ENCODE measurements at regions not wholly inside any gene's neighbourhood (a gene's known extent, or its start where the extent isn't known, plus 50 kb on each side); places are given as distances from the start of the nearest gene placed in this dataset.

DNA sequence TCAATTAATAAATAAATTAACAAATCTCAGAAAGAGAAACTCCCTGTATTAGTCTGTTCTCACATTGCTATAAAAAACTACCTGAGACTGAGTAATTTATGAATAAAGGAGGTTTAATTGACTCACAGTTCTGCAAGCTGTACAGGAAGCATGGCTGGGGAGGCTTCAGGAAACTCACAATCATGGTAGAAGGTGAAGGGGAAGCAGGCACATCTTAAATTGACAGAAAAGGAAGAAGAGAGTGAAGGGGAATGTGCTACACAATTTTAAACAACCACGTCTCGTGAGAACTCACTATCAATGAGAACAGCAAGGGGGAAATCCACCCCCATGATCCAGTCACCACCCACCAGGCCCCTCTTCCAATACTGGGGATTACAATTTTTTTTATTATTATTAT, 358.3 kb upstream of the KIAA1217 start:
- no TSS peak for BruUV-seq (replicated peaks)
- ChIA-PET CTCF (no interaction called here), SMC1A (ENCODE audit: uncharacterized antibody, unreplicated experiment) (no interaction called here), POLR2A (no interaction called here), RAD21 (ENCODE audit: unreplicated experiment) (no interaction called here)
- H3K9ac ChIP-seq (ENCODE audit: control insufficient read depth, insufficient read depth, low read length) = no peak overlapping the region
- 0% methylated on average over 2 of the region's 2 CpGs for WGBS (ENCODE audit: insufficient coverage, insufficient replicate concordance, low lambda C conversion rate, missing lambda C conversion rate)
- no peaks in the 10 kb centered on the region for H3K27me3 ChIP-seq (replicated peaks in 1 of 2; ENCODE audit: control insufficient read depth in 2 of 2, insufficient read depth in 2 of 2, low read length in 1 of 2)
- no peaks in the 10 kb centered on the region for H4K20me1 ChIP-seq (ENCODE audit: control insufficient read depth, insufficient read depth)
- no peaks in the 10 kb centered on the region for H3K9me3 ChIP-seq (replicated peaks; ENCODE audit: control insufficient read depth, insufficient read depth, low read length)
- no peak overlapping the region for H3K27ac ChIP-seq (ENCODE audit: control insufficient read depth, insufficient read depth)
- H3K36me3 ChIP-seq (ENCODE audit: control insufficient read depth in 2 of 2, insufficient read depth in 2 of 2, low read length in 1 of 2) = no peaks in the 10 kb centered on the region
- in situ Hi-C loops (cut with MboI) = no loop called here
- no peak overlapping the region for H2AFZ ChIP-seq (ENCODE audit: control insufficient read depth, low read depth, low read length)
- ATAC-seq (no peak), FAIRE-seq (no peak), DNase-seq (ENCODE audit: low read depth, low spot score) (no peak)
- no peaks in the 10 kb centered on the region for H3K4me1 ChIP-seq (ENCODE audit: control insufficient read depth, insufficient read depth, low read length)
- H3K4me3 ChIP-seq = no peak overlapping the region
- no peak overlapping the region for H3K4me2 ChIP-seq (ENCODE audit: control insufficient read depth, insufficient read depth)
- H3K79me2 ChIP-seq (ENCODE audit: control insufficient read depth, insufficient read depth, low read length) = no peaks in the 10 kb centered on the region
- intact Hi-C loops (cut with micrococcal nuclease; ENCODE audit: unreplicated experiment) = no loop called here
- TF ChIP-seq, protein P1, sequence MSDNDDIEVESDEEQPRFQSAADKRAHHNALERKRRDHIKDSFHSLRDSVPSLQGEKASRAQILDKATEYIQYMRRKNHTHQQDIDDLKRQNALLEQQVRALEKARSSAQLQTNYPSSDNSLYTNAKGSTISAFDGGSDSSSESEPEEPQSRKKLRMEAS (IDR thresholded peaks at IDR 0.05; ENCODE audit: low read depth, low read length) = no peak
- TF ChIP-seq, protein P2, sequence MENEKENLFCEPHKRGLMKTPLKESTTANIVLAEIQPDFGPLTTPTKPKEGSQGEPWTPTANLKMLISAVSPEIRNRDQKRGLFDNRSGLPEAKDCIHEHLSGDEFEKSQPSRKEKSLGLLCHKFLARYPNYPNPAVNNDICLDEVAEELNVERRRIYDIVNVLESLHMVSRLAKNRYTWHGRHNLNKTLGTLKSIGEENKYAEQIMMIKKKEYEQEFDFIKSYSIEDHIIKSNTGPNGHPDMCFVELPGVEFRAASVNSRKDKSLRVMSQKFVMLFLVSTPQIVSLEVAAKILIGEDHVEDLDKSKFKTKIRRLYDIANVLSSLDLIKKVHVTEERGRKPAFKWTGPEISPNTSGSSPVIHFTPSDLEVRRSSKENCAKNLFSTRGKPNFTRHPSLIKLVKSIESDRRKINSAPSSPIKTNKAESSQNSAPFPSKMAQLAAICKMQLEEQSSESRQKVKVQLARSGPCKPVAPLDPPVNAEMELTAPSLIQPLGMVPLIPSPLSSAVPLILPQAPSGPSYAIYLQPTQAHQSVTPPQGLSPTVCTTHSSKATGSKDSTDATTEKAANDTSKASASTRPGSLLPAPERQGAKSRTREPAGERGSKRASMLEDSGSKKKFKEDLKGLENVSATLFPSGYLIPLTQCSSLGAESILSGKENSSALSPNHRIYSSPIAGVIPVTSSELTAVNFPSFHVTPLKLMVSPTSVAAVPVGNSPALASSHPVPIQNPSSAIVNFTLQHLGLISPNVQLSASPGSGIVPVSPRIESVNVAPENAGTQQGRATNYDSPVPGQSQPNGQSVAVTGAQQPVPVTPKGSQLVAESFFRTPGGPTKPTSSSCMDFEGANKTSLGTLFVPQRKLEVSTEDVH (IDR thresholded peaks at IDR 0.05; ENCODE audit: low read depth, partially characterized antibody) = no peak
- TF ChIP-seq, protein P3, sequence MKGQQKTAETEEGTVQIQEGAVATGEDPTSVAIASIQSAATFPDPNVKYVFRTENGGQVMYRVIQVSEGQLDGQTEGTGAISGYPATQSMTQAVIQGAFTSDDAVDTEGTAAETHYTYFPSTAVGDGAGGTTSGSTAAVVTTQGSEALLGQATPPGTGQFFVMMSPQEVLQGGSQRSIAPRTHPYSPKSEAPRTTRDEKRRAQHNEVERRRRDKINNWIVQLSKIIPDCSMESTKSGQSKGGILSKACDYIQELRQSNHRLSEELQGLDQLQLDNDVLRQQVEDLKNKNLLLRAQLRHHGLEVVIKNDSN (IDR thresholded peaks at IDR 0.05; ENCODE audit: borderline replicate concordance, extremely low read length, insufficient read depth, low read depth, low read length) = no peak
- TF ChIP-seq ZNF622 (IDR thresholded peaks at IDR 0.05) = no peak
- TF ChIP-seq, protein P4, sequence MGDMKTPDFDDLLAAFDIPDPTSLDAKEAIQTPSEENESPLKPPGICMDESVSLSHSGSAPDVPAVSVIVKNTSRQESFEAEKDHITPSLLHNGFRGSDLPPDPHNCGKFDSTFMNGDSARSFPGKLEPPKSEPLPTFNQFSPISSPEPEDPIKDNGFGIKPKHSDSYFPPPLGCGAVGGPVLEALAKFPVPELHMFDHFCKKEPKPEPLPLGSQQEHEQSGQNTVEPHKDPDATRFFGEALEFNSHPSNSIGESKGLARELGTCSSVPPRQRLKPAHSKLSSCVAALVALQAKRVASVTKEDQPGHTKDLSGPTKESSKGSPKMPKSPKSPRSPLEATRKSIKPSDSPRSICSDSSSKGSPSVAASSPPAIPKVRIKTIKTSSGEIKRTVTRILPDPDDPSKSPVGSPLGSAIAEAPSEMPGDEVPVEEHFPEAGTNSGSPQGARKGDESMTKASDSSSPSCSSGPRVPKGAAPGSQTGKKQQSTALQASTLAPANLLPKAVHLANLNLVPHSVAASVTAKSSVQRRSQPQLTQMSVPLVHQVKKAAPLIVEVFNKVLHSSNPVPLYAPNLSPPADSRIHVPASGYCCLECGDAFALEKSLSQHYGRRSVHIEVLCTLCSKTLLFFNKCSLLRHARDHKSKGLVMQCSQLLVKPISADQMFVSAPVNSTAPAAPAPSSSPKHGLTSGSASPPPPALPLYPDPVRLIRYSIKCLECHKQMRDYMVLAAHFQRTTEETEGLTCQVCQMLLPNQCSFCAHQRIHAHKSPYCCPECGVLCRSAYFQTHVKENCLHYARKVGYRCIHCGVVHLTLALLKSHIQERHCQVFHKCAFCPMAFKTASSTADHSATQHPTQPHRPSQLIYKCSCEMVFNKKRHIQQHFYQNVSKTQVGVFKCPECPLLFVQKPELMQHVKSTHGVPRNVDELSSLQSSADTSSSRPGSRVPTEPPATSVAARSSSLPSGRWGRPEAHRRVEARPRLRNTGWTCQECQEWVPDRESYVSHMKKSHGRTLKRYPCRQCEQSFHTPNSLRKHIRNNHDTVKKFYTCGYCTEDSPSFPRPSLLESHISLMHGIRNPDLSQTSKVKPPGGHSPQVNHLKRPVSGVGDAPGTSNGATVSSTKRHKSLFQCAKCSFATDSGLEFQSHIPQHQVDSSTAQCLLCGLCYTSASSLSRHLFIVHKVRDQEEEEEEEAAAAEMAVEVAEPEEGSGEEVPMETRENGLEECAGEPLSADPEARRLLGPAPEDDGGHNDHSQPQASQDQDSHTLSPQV (IDR thresholded peaks at IDR 0.05) = no peak
- TF ChIP-seq, protein P5, sequence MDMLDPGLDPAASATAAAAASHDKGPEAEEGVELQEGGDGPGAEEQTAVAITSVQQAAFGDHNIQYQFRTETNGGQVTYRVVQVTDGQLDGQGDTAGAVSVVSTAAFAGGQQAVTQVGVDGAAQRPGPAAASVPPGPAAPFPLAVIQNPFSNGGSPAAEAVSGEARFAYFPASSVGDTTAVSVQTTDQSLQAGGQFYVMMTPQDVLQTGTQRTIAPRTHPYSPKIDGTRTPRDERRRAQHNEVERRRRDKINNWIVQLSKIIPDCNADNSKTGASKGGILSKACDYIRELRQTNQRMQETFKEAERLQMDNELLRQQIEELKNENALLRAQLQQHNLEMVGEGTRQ (IDR thresholded peaks at IDR 0.05; ENCODE audit: borderline replicate concordance, low read depth, low read length) = no peak
- no peak for TF ChIP-seq EP300 (IDR thresholded peaks at IDR 0.05; ENCODE audit: borderline replicate concordance in 1 of 2, control insufficient read depth in 1 of 2, low read depth in 2 of 2, low read length in 2 of 2)
- no peak for TF ChIP-seq ZNF24 (IDR thresholded peaks at IDR 0.05)
- TF ChIP-seq ZSCAN29 (IDR thresholded peaks at IDR 0.05) = no peak
- TF ChIP-seq RUNX3 (IDR thresholded peaks at IDR 0.05; ENCODE audit: low read length) = no peak
- TF ChIP-seq, protein P6, sequence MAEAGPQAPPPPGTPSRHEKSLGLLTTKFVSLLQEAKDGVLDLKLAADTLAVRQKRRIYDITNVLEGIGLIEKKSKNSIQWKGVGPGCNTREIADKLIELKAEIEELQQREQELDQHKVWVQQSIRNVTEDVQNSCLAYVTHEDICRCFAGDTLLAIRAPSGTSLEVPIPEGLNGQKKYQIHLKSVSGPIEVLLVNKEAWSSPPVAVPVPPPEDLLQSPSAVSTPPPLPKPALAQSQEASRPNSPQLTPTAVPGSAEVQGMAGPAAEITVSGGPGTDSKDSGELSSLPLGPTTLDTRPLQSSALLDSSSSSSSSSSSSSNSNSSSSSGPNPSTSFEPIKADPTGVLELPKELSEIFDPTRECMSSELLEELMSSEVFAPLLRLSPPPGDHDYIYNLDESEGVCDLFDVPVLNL (IDR thresholded peaks at IDR 0.05; ENCODE audit: low read depth, low read length) = no peak
- no peak for TF ChIP-seq SRF (IDR thresholded peaks at IDR 0.05; ENCODE audit: low read depth in 2 of 2, low read length in 2 of 2)
- no peak for TF ChIP-seq MXI1 (IDR thresholded peaks at IDR 0.05; ENCODE audit: low read depth, low read length)
- TF ChIP-seq SREBF2 (IDR thresholded peaks at IDR 0.05; ENCODE audit: low read length) = no peak
- no peak for TF ChIP-seq SMC3 (IDR thresholded peaks at IDR 0.05; ENCODE audit: borderline replicate concordance, low read length)

Measured in GM12878 (cell line).